ENCODE measurements at regions not wholly inside any gene's neighbourhood (a gene's known extent, or its start where the extent isn't known, plus 50 kb on each side); places are given as distances from the start of the nearest gene placed in this dataset.
A peak's percentile ranks its signal among the peaks of the same experiment; 100 is the strongest.
"Not testable (repeated sequence)": the region's sequence is repeated elsewhere in the genome, so short reads cannot be mapped to it uniquely, and the experiment has no call there.

- no peak for DNase-seq
Observed at GRCh38 chr15:24733659-24734058, 58.1 kb downstream of the NPAP1 start.

GRCh38 chr15:24734396-24734795 is 58.8 kb downstream of the NPAP1 start:
- no peak for DNase-seq

GRCh38 chr15:24745290-24745689 is 69.7 kb downstream of the NPAP1 start:
- DNase-seq: no peak

- no peak for DNase-seq
Observed at GRCh38 chr15:24746094-24746493, 70.5 kb downstream of the NPAP1 start.

- DNase-seq: no peak
Observed at GRCh38 chr15:24747376-24747775, 71.8 kb downstream of the NPAP1 start.

- DNase-seq: no peak
Observed at GRCh38 chr15:24748812-24749439, 73.4 kb downstream of the NPAP1 start.

GRCh38 chr15:24752354-24752753 is 76.8 kb downstream of the NPAP1 start:
- DNase-seq: no peak

- DNase-seq: no peak
Observed at GRCh38 chr15:24756101-24756500, 80.5 kb downstream of the NPAP1 start.

GRCh38 chr15:24760066-24760465 is 84.5 kb downstream of the NPAP1 start:
- no peak for DNase-seq

GRCh38 chr15:24761704-24762302 is 86.2 kb downstream of the NPAP1 start:
- no peak for DNase-seq

- no peak for DNase-seq
Observed at GRCh38 chr15:24763891-24764290, 88.3 kb downstream of the NPAP1 start.

GRCh38 chr15:24764375-24765171 is 89.0 kb downstream of the NPAP1 start:
- no peak for DNase-seq

GRCh38 chr15:24766511-24767133 is 91.0 kb downstream of the NPAP1 start:
- no peak for DNase-seq

- no peak for DNase-seq
Observed at GRCh38 chr15:24772266-24772665, 96.7 kb downstream of the NPAP1 start.

GRCh38 chr15:24772686-24773373 is 97.3 kb downstream of the NPAP1 start:
- DNase-seq: peak; percentile 92

GRCh38 chr15:24777307-24777706 is 101.7 kb downstream of the NPAP1 start:
- no peak for DNase-seq

- DNase-seq: no peak
Observed at GRCh38 chr15:24784506-24784905, 108.9 kb downstream of the NPAP1 start.

GRCh38 chr15:24786347-24786746 is 110.8 kb downstream of the NPAP1 start:
- no peak for DNase-seq

- DNase-seq: not testable (repeated sequence)
Observed at GRCh38 chr15:24802624-24803023, 127.0 kb downstream of the NPAP1 start.

GRCh38 chr15:24819680-24820079 is 135.1 kb upstream of the SNRPN start:
- DNase-seq: no peak

GRCh38 chr15:24823473-24823872 is 131.3 kb upstream of the SNRPN start:
- peak; percentile 49 for DNase-seq

- DNase-seq: no peak
Observed at GRCh38 chr15:24832282-24832681, 122.5 kb upstream of the SNRPN start.

GRCh38 chr15:24835301-24835700 is 119.5 kb upstream of the SNRPN start:
- DNase-seq: no peak
